ENCODE measurements at regions not wholly inside any gene's neighbourhood (a gene's known extent, or its start where the extent isn't known, plus 50 kb on each side); places are given as distances from the start of the nearest gene placed in this dataset.

GRCh38 chr5:18990852-18991251 is 997.1 kb downstream of the CDH18 start:
- DNase-seq: no peak
- in situ Hi-C loops (cut with MboI; ENCODE audit: low pct_unique_long_range_greater_than_20kb, low sequenced_read_pairs): no loop called here

GRCh38 chr5:18992264-18992663 is 995.7 kb downstream of the CDH18 start:
- no peak for DNase-seq
- in situ Hi-C loops (cut with MboI; ENCODE audit: low pct_unique_long_range_greater_than_20kb, low sequenced_read_pairs): no loop called here

GRCh38 chr5:18999478-18999877 is 988.5 kb downstream of the CDH18 start:
- in situ Hi-C loops (cut with MboI; ENCODE audit: low pct_unique_long_range_greater_than_20kb, low sequenced_read_pairs): no loop called here
- no peak for DNase-seq

- in situ Hi-C loops (cut with MboI; ENCODE audit: low pct_unique_long_range_greater_than_20kb, low sequenced_read_pairs): no loop called here
- no peak for DNase-seq
Observed at GRCh38 chr5:19001054-19001453, 986.9 kb downstream of the CDH18 start.

GRCh38 chr5:19001539-19001938 is 986.5 kb downstream of the CDH18 start:
- in situ Hi-C loops (cut with MboI; ENCODE audit: low pct_unique_long_range_greater_than_20kb, low sequenced_read_pairs): no loop called here

GRCh38 chr5:19002111-19002510 is 985.9 kb downstream of the CDH18 start:
- in situ Hi-C loops (cut with MboI; ENCODE audit: low pct_unique_long_range_greater_than_20kb, low sequenced_read_pairs): no loop called here
- DNase-seq: no peak

More at GRCh38 chr5:19001539-19001938, 986.5 kb downstream of the CDH18 start:
- no peak for DNase-seq

- no peak for DNase-seq
- in situ Hi-C loops (cut with MboI; ENCODE audit: low pct_unique_long_range_greater_than_20kb, low sequenced_read_pairs): no loop called here
Observed at GRCh38 chr5:19018822-19019221, 969.2 kb downstream of the CDH18 start.

- in situ Hi-C loops (cut with MboI; ENCODE audit: low pct_unique_long_range_greater_than_20kb, low sequenced_read_pairs): no loop called here
- no peak for DNase-seq
Observed at GRCh38 chr5:19031491-19031890, 956.5 kb downstream of the CDH18 start.

- in situ Hi-C loops (cut with MboI; ENCODE audit: low pct_unique_long_range_greater_than_20kb, low sequenced_read_pairs): no loop called here
Observed at GRCh38 chr5:19035816-19036215, 952.2 kb downstream of the CDH18 start.

GRCh38 chr5:19042106-19042505 is 945.9 kb downstream of the CDH18 start:
- in situ Hi-C loops (cut with MboI; ENCODE audit: low pct_unique_long_range_greater_than_20kb, low sequenced_read_pairs): no loop called here
- DNase-seq: no peak

More at GRCh38 chr5:19035816-19036215, 952.2 kb downstream of the CDH18 start:
- DNase-seq: no peak

GRCh38 chr5:19044311-19044710 is 943.7 kb downstream of the CDH18 start:
- no peak for DNase-seq
- in situ Hi-C loops (cut with MboI; ENCODE audit: low pct_unique_long_range_greater_than_20kb, low sequenced_read_pairs): no loop called here

- in situ Hi-C loops (cut with MboI; ENCODE audit: low pct_unique_long_range_greater_than_20kb, low sequenced_read_pairs): no loop called here
- DNase-seq: no peak
Observed at GRCh38 chr5:19044931-19045695, 942.9 kb downstream of the CDH18 start.

- DNase-seq: no peak
- in situ Hi-C loops (cut with MboI; ENCODE audit: low pct_unique_long_range_greater_than_20kb, low sequenced_read_pairs): no loop called here
Observed at GRCh38 chr5:19047277-19047676, 940.7 kb downstream of the CDH18 start.

- no peak for DNase-seq
- in situ Hi-C loops (cut with MboI; ENCODE audit: low pct_unique_long_range_greater_than_20kb, low sequenced_read_pairs): no loop called here
Observed at GRCh38 chr5:19048726-19049125, 939.3 kb downstream of the CDH18 start.

GRCh38 chr5:19058216-19058615 is 929.8 kb downstream of the CDH18 start:
- no peak for DNase-seq

GRCh38 chr5:19064094-19064493 is 923.9 kb downstream of the CDH18 start:
- in situ Hi-C loops (cut with MboI; ENCODE audit: low pct_unique_long_range_greater_than_20kb, low sequenced_read_pairs): no loop called here
- DNase-seq: no peak

More at GRCh38 chr5:19058216-19058615, 929.8 kb downstream of the CDH18 start:
- in situ Hi-C loops (cut with MboI; ENCODE audit: low pct_unique_long_range_greater_than_20kb, low sequenced_read_pairs): no loop called here

GRCh38 chr5:19067741-19068140 is 920.3 kb downstream of the CDH18 start:
- in situ Hi-C loops (cut with MboI; ENCODE audit: low pct_unique_long_range_greater_than_20kb, low sequenced_read_pairs): no loop called here
- DNase-seq: no peak

- in situ Hi-C loops (cut with MboI; ENCODE audit: low pct_unique_long_range_greater_than_20kb, low sequenced_read_pairs): no loop called here
- DNase-seq: no peak
Observed at GRCh38 chr5:19098434-19098833, 889.6 kb downstream of the CDH18 start.

- DNase-seq: no peak
- in situ Hi-C loops (cut with MboI; ENCODE audit: low pct_unique_long_range_greater_than_20kb, low sequenced_read_pairs): no loop called here
Observed at GRCh38 chr5:19099195-19099594, 888.8 kb downstream of the CDH18 start.

- in situ Hi-C loops (cut with MboI; ENCODE audit: low pct_unique_long_range_greater_than_20kb, low sequenced_read_pairs): no loop called here
- DNase-seq: no peak
Observed at GRCh38 chr5:19104948-19105347, 883.1 kb downstream of the CDH18 start.

- no peak for DNase-seq
- in situ Hi-C loops (cut with MboI; ENCODE audit: low pct_unique_long_range_greater_than_20kb, low sequenced_read_pairs): no loop called here
Observed at GRCh38 chr5:19122923-19123322, 865.1 kb downstream of the CDH18 start.

Measured in KBM-7 (cell line).